Neural cell (in vitro differentiated cells): ENCODE measurements at regions not wholly inside any gene's neighbourhood (a gene's known extent, or its start where the extent isn't known, plus 50 kb on each side); places are given as distances from the start of the nearest gene placed in this dataset.

ENCODE experiments used
- H2AFZ ChIP-seq: fragments of 200-600, 300-800 bp; sonication (generic), shearing (Covaris generic); 2 replicates; pipeline ENCODE4 v1.6.0; 2014; ENCODE audit warnings: low read depth, mild to moderate bottlenecking, antibody characterized with exemption, low read length, moderate library complexity
- H3F3A ChIP-seq: fragments of 200-600 bp; shearing (Covaris generic); 2 replicates; pipeline ENCODE4 v1.6.1; 2016; ENCODE audit warnings: mild to moderate bottlenecking, moderate library complexity, mixed read lengths, antibody characterized with exemption, low read length; ENCODE audit not compliant: insufficient read depth, poor library complexity, severe bottlenecking
- H3K27ac ChIP-seq: fragments of 200-600, 300-800 bp; sonication (generic), shearing (Covaris generic); 2 replicates; pipeline ENCODE4 v1.5.1; 2014; ENCODE audit warnings: mild to moderate bottlenecking, low read length, moderate library complexity
- H3K27me3 ChIP-seq: fragments of 300-800, 200-600 bp; sonication (generic), shearing (Covaris generic); 2 replicates; pipeline ENCODE4 v1.6.0; 2014; ENCODE audit warnings: mild to moderate bottlenecking, low read depth, low read length, moderate library complexity; ENCODE audit not compliant: insufficient read depth
- H3K36me3 ChIP-seq: fragments of 300-800, 200-600 bp; sonication (generic), shearing (Covaris generic); 2 replicates; pipeline ENCODE4 v1.5.1; 2014; ENCODE audit warnings: mild to moderate bottlenecking, antibody characterized with exemption, low read length, moderate library complexity; ENCODE audit not compliant: insufficient read depth
- H3K4me2 ChIP-seq: fragments of 300-800, 200-600 bp; sonication (generic), shearing (Covaris generic); 2 replicates; pipeline ENCODE4 v1.6.0; 2014; ENCODE audit warnings: mild to moderate bottlenecking, low read length
- H3K4me3 ChIP-seq: fragments of 300-800, 200-600 bp; sonication (generic), shearing (Covaris generic); 2 replicates; pipeline ENCODE4 v1.5.1; 2014; ENCODE audit warnings: mild to moderate bottlenecking, low read length, moderate library complexity
- H3K79me2 ChIP-seq: fragments of 200-600 bp; shearing (Covaris generic); replicated peaks from 2 replicates; pipeline ENCODE4 v1.6.0; 2014; ENCODE audit warnings: mild to moderate bottlenecking, low read length, moderate library complexity; ENCODE audit not compliant: insufficient read depth
- H3K9ac ChIP-seq: fragments of 300-800, 200-600 bp; sonication (generic), shearing (Covaris generic); 2 replicates; pipeline ENCODE4 v1.6.1; 2016; ENCODE audit warnings: mild to moderate bottlenecking, low read length, mixed read lengths
- H3K9me2 ChIP-seq: fragments of 200-600 bp; shearing (Covaris generic); 2 replicates; pipeline ENCODE4 v1.6.1; 2016; ENCODE audit warnings: mild to moderate bottlenecking, low read length, mixed read lengths; ENCODE audit not compliant: insufficient read depth
- H3K9me3 ChIP-seq: fragments of 200-600, 300-800 bp; sonication (generic), shearing (Covaris generic); 2 replicates; pipeline ENCODE4 v1.6.1; 2016; ENCODE audit warnings: mild to moderate bottlenecking, mixed run types, low read length, moderate library complexity, mixed read lengths
- H4K20me1 ChIP-seq: fragments of 200-600 bp; shearing (Covaris generic); 2 replicates; pipeline ENCODE4 v1.6.1; 2016; ENCODE audit warnings: mild to moderate bottlenecking, mixed run types; ENCODE audit not compliant: insufficient read depth
- CTCF ChIP-seq: fragments of 450-650 bp; IDR thresholded peaks from 2 replicates; pipeline ENCODE4 v1.5.1; 2014; ENCODE audit warnings: antibody characterized with exemption, mild to moderate bottlenecking, moderate library complexity; ENCODE audit not compliant: poor library complexity, severe bottlenecking
- EP300 ChIP-seq: fragments of 450-650 bp; conservative IDR thresholded peaks from 2 replicates; pipeline ENCODE4 v1.6.1; 2014; ENCODE audit warnings: antibody characterized with exemption, mild to moderate bottlenecking, moderate library complexity; ENCODE audit not compliant: poor library complexity, severe bottlenecking
- EZH2 ChIP-seq: fragments of 200-600, 300-800 bp; shearing (Covaris generic), sonication (generic); IDR thresholded peaks from 2 replicates; pipeline ENCODE4 v1.6.1; 2014; ENCODE audit warnings: antibody characterized with exemption, low read length, borderline replicate concordance, mild to moderate bottlenecking; ENCODE audit not compliant: insufficient read depth, poor library complexity, severe bottlenecking
- MXI1 ChIP-seq: fragments of 450-650 bp; conservative IDR thresholded peaks from 2 replicates; pipeline ENCODE4 v1.6.1; 2014; ENCODE audit warnings: antibody characterized with exemption, mild to moderate bottlenecking; ENCODE audit not compliant: poor library complexity, severe bottlenecking
- POLR2AphosphoS5 ChIP-seq: IDR thresholded peaks from 2 replicates; pipeline ENCODE4 v1.6.1; 2012
- RAD21 ChIP-seq: fragments of 450-650 bp; conservative IDR thresholded peaks from 2 replicates; pipeline ENCODE4 v1.6.1; 2014; ENCODE audit warnings: antibody characterized with exemption, mild to moderate bottlenecking, moderate library complexity
- REST ChIP-seq: IDR thresholded peaks from 2 replicates; pipeline ENCODE4 v1.6.1; 2012; ENCODE audit warnings: borderline replicate concordance
- SMC3 ChIP-seq: fragments of 450-650 bp; conservative IDR thresholded peaks from 2 replicates; pipeline ENCODE4 v1.6.1; 2014; ENCODE audit warnings: antibody characterized with exemption, mild to moderate bottlenecking, moderate library complexity; ENCODE audit not compliant: poor library complexity
- TAF1 ChIP-seq: IDR thresholded peaks from 2 replicates; pipeline ENCODE4 v1.6.1; 2012; ENCODE audit warnings: low read depth

- Histone ChIP-seq H3K9ac (peak overlapping the region; percentile 15), H2AFZ (peak overlapping the region; percentile 6), H3F3A (no peaks in the 10 kb centered on the region), H3K27me3 (no peaks in the 10 kb centered on the region), H3K9me3 (no peaks in the 10 kb centered on the region), H3K4me2 (no peak overlapping the region), H4K20me1 (no peaks in the 10 kb centered on the region), H3K4me3 (no peak overlapping the region), H3K36me3 (no peaks in the 10 kb centered on the region), H3K79me2 (no peaks in the 10 kb centered on the region), H3K9me2 (no peaks in the 10 kb centered on the region), H3K27ac (no peak overlapping the region)
- no peak for TF ChIP-seq POLR2AphosphoS5
Measured at GRCh38 chr10:78567680-78568455, 500.9 kb upstream of the ZMIZ1 start.

- no peaks in the 10 kb centered on the region for H3K36me3 ChIP-seq
- H3K9ac ChIP-seq = no peak overlapping the region
- no peak overlapping the region for H3K4me2 ChIP-seq
- H3K79me2 ChIP-seq = no peaks in the 10 kb centered on the region
- no peaks in the 10 kb centered on the region for H3K27me3 ChIP-seq
- H3K9me2 ChIP-seq = no peaks in the 10 kb centered on the region
- no peaks in the 10 kb centered on the region for H3K9me3 ChIP-seq
- no peak overlapping the region for H3K27ac ChIP-seq
- no peaks in the 10 kb centered on the region for H3F3A ChIP-seq
- no peak for TF ChIP-seq TAF1
- no peak for TF ChIP-seq POLR2AphosphoS5
- no peak for TF ChIP-seq CTCF
- TF ChIP-seq EP300 = no peak
- no peak for TF ChIP-seq REST
- TF ChIP-seq MXI1 = no peak
- no peak for TF ChIP-seq RAD21
- no peak for TF ChIP-seq SMC3
- no peak for TF ChIP-seq EZH2
- H4K20me1 ChIP-seq = no peaks in the 10 kb centered on the region
- H3K4me3 ChIP-seq = no peak overlapping the region
- no peak overlapping the region for H2AFZ ChIP-seq
Measured at GRCh38 chr10:78568620-78569019, 500.1 kb upstream of the ZMIZ1 start.
